IMR-90 (cell line): ENCODE measurements at regions not wholly inside any gene's neighbourhood (a gene's known extent, or its start where the extent isn't known, plus 50 kb on each side); places are given as distances from the start of the nearest gene placed in this dataset.

ENCODE experiments used
- ATAC-seq: fragments of 200-7000 bp; cut with Tn5 transposase; 2 replicates; pipeline ENCODE4 v1.9.1; 2020; ENCODE audit warnings: low read depth, mild to moderate bottlenecking, moderate library complexity
- BruUV-seq: library from RNA; stranded (reverse); fragments of 400-500 nt; replicated peaks from 2 replicates; lab custom pipeline; 2021; lab: Mats Ljungman, UMichigan
- CTCF ChIA-PET: fragments of 300-600 bp; formaldehyde crosslinking; extraction: SDS; loops from one replicate; lab custom pipeline; 2021; ENCODE audit warnings: antibody characterized with exemption; lab: Yijun Ruan, JAX
- POLR2A ChIA-PET: fragments of 300-600 bp; sonication (Branson Sonifier 250); formaldehyde crosslinking; loops from one replicate; lab custom pipeline; 2022; ENCODE audit warnings: antibody characterized with exemption; ENCODE audit not compliant: unreplicated experiment; lab: Charles Lee
- DNase-seq: peaks from one replicate; pipeline ENCODE4 v3.0.0; 2013
- H2AFZ ChIP-seq: replicated peaks from 2 replicates; pipeline ENCODE3; 2013; ENCODE audit warnings: low read length, mild to moderate bottlenecking; ENCODE audit not compliant: poor library complexity
- H2AK5ac ChIP-seq: 2 replicates; pipeline ENCODE4 v1.6.1; 2013; ENCODE audit warnings: low read depth, low read length, inconsistent platforms
- H2AK9ac ChIP-seq: replicated peaks from 2 replicates; pipeline ENCODE3; 2013; ENCODE audit warnings: mild to moderate bottlenecking, low read depth, low read length, moderate library complexity; ENCODE audit not compliant: poor library complexity
- H2BK120ac ChIP-seq: 2 replicates; pipeline ENCODE4 v1.6.1; 2013; ENCODE audit warnings: low read depth, low read length, inconsistent platforms
- H2BK15ac ChIP-seq: 3 replicates; pipeline ENCODE4 v1.6.1; 2013; ENCODE audit warnings: low read depth, low read length, inconsistent platforms
- H2BK20ac ChIP-seq: 2 replicates; pipeline ENCODE4 v1.6.1; 2013; ENCODE audit warnings: low read depth, mild to moderate bottlenecking, inconsistent platforms, low read length, moderate library complexity
- H2BK5ac ChIP-seq: 2 replicates; pipeline ENCODE4 v1.6.1; 2013; ENCODE audit warnings: mild to moderate bottlenecking, low read depth, low read length, inconsistent platforms; ENCODE audit not compliant: poor library complexity, severe bottlenecking
- H3K14ac ChIP-seq: replicated peaks from 2 replicates; pipeline ENCODE4 v1.6.1; 2013; ENCODE audit warnings: low read depth, low read length, inconsistent platforms
- H3K18ac ChIP-seq: 2 replicates; pipeline ENCODE4 v1.6.1; 2013; ENCODE audit warnings: low read depth, low read length, control low read depth
- H3K23ac ChIP-seq: 2 replicates; pipeline ENCODE4 v1.6.1; 2013; ENCODE audit warnings: low read depth, low read length, inconsistent platforms
- H3K27ac ChIP-seq: 2 replicates; pipeline ENCODE4 v1.5.1; 2013; ENCODE audit warnings: mild to moderate bottlenecking, control low read depth, low read length; ENCODE audit not compliant: insufficient read depth
- H3K27me3 ChIP-seq: 2 replicates; pipeline ENCODE4 v1.6.1; 2013; ENCODE audit warnings: low read length; ENCODE audit not compliant: control insufficient read depth, insufficient read depth
- H3K36me3 ChIP-seq: 2 replicates; pipeline ENCODE4 v1.6.1; 2013; ENCODE audit warnings: low read length, mixed read lengths; ENCODE audit not compliant: control insufficient read depth, insufficient read depth
- H3K4ac ChIP-seq: 2 replicates; pipeline ENCODE4 v1.6.1; 2013; ENCODE audit warnings: low read depth, low read length, inconsistent platforms
- H3K4me1 ChIP-seq: 2 replicates; pipeline ENCODE4 v1.6.1; 2013; ENCODE audit warnings: low read length, mixed read lengths; ENCODE audit not compliant: control insufficient read depth, insufficient read depth
- H3K4me2 ChIP-seq: 2 replicates; pipeline ENCODE4 v1.6.1; 2013; ENCODE audit warnings: low read depth, mild to moderate bottlenecking, control low read depth, low read length, moderate library complexity
- H3K4me3 ChIP-seq: 2 replicates; pipeline ENCODE4 v1.5.1; 2013; ENCODE audit warnings: low read depth, mild to moderate bottlenecking, control low read depth, low read length, moderate library complexity; ENCODE audit not compliant: insufficient read depth
- H3K56ac ChIP-seq: 2 replicates; pipeline ENCODE4 v1.6.1; 2013; ENCODE audit warnings: low read length, inconsistent platforms; ENCODE audit not compliant: insufficient read depth; ENCODE audit errors: extremely low read depth
- H3K79me1 ChIP-seq, 2 experiments: 2 replicates each; pipeline ENCODE4 v1.6.1; 2013; ENCODE audit warnings: low read length in 2 of 2, inconsistent platforms in 1 of 2, low read depth in 1 of 2
- H3K9ac ChIP-seq: 2 replicates; pipeline ENCODE4 v1.6.1; 2013; ENCODE audit warnings: low read depth, low read length, control low read depth
- H3K9me1 ChIP-seq: 2 replicates; pipeline ENCODE4 v1.6.1; 2013; ENCODE audit warnings: low read length, inconsistent platforms; ENCODE audit not compliant: insufficient read depth
- H3K9me3 ChIP-seq: 2 replicates; pipeline ENCODE4 v1.6.1; 2013; ENCODE audit warnings: low read length; ENCODE audit not compliant: control insufficient read depth, insufficient read depth
- H4K20me1 ChIP-seq: 2 replicates; pipeline ENCODE4 v1.6.1; 2013; ENCODE audit warnings: low read length, inconsistent platforms; ENCODE audit not compliant: insufficient read depth
- H4K5ac ChIP-seq: 2 replicates; pipeline ENCODE4 v1.6.1; 2013; ENCODE audit warnings: mild to moderate bottlenecking, low read depth, low read length, control low read depth
- H4K8ac ChIP-seq, 2 experiments: 2 replicates each; pipeline ENCODE4 v1.6.1; 2013; ENCODE audit warnings: low read depth in 2 of 2, low read length in 2 of 2, control low read depth in 1 of 2, inconsistent platforms in 1 of 2
- H4K91ac ChIP-seq: 2 replicates; pipeline ENCODE4 v1.6.1; 2013; ENCODE audit warnings: low read depth, low read length, inconsistent platforms; ENCODE audit not compliant: insufficient read depth
- CEBPB ChIP-seq: IDR thresholded peaks from 2 replicates; pipeline ENCODE4 v1.6.1; 2012; ENCODE audit warnings: low read depth, low read length, improper control_type of control experiment
- RFX5 ChIP-seq: IDR thresholded peaks from 2 replicates; pipeline ENCODE4 v1.8.0; 2012; ENCODE audit warnings: low read depth, mild to moderate bottlenecking, low read length, moderate library complexity
- WGBS, 2 experiments: methylation state at CpG; one replicate each; pipeline versions ENCODE4 v1.1.5 to v1.1.7; 2013; ENCODE audit warnings: missing lambda C conversion rate in 2 of 2; ENCODE audit not compliant: insufficient read length in 1 of 2; ENCODE audit errors: extremely low coverage in 2 of 2; 5-methylcytosine and 5-hydroxymethylcytosine counted together
- dilution Hi-C: fragments of 300-500 bp; cut with HindIII; formaldehyde crosslinking; loops from one replicate; pipeline ENCODE4 v1.14.3; 2018; ENCODE audit warnings: low sequenced_read_pairs; ENCODE audit not compliant: unreplicated experiment
- in situ Hi-C: fragments of 300-500 bp; cut with MboI; formaldehyde crosslinking; loops from 3 replicates; pipeline ENCODE4 v1.14.3; 2019; ENCODE audit warnings: low sequenced_read_pairs, inconsistent platforms, mixed read lengths
- intact Hi-C: fragments of 100-400 bp; cut with micrococcal nuclease; formaldehyde crosslinking; loops from 2 replicates; pipeline ENCODE4 v1.10.0; 2022

- Histone ChIP-seq H4K91ac (peak overlapping the region; percentile 1; the same call in 1 of the 2 replicates), H3K23ac (no peak overlapping the region), H2AK9ac (no peak overlapping the region), H3K4ac (peak overlapping the region; percentile 41; the same call in 1 of the 2 replicates), H2AK5ac (no peak overlapping the region), H3K79me1 (no peaks in the 10 kb centered on the region), H4K8ac (peak overlapping the region in 1 of 2 experiments; percentile 74; a peak in 1 of 4 replicates), H2BK120ac (peak overlapping the region; percentile 25), H3K9me1 (0 out of 2 replicates have a peak, but pooled peaks cover 3% of the 10 kb centered on the region), H2BK15ac (0 out of 3 replicates have a peak overlapping the region, but pooled peaks have one; percentile 7), H2BK5ac (peak overlapping the region; percentile 20), H2BK20ac (peak overlapping the region; percentile 42), H3K56ac (no peak overlapping the region), H3K4me2 (peak overlapping the region; percentile 4; the same call in 1 of the 2 replicates), H3K14ac (peak overlapping the region; percentile 72; the same call in 1 of the 2 replicates), H3K4me1 (peaks cover 7% of the 10 kb centered on the region; the same call in 1 of the 2 replicates), H3K36me3 (no peaks in the 10 kb centered on the region), H3K27me3 (no peaks in the 10 kb centered on the region), H3K9ac (no peak overlapping the region), H3K4me3 (no peak overlapping the region), H3K9me3 (no peaks in the 10 kb centered on the region), H3K18ac (peak overlapping the region; percentile 57; the same call in 1 of the 2 replicates), H3K27ac (no peak overlapping the region), H2AFZ (no peak overlapping the region), H4K20me1 (no peaks in the 10 kb centered on the region), H4K5ac (peak overlapping the region; percentile 36; the same call in 1 of the 2 replicates)
- WGBS, 2 experiments: no CpG with 5 or more reads among the region's 3 CpGs
- no TSS peak for BruUV-seq
- intact Hi-C loops: no loop called here
- DNase-seq (no peak), ATAC-seq (no peak)
- ChIA-PET CTCF (interaction anchor here (1.0 kb wide), 1 partner anchor 8 kb away, joined by 3 read pairs; no protein-coding TSS in a partner anchor), POLR2A (no interaction called here)
- in situ Hi-C loops: no loop called here
- TF ChIP-seq RFX5: no peak
- TF ChIP-seq CEBPB: no peak
- dilution Hi-C loops: no loop called here
These were observed 203.1 kb downstream of the PIK3R1 start for GRCh38 chr5:68418680-68419079.
